Sigmoid colon (tissue), 4 donors: ENCODE measurements at regions not wholly inside any gene's neighbourhood (a gene's known extent, or its start where the extent isn't known, plus 50 kb on each side); places are given as distances from the start of the nearest gene placed in this dataset.

ENCODE experiments used
- CTCF ChIP-seq, 4 experiments: fragments of 450-650 bp in 3 of 4; fragments of 200-600 bp in 1 of 4; IDR thresholded peaks; one replicate each; pipeline ENCODE4 v1.5.1; 2016 to 2019; ENCODE audit warnings: antibody characterized with exemption in 4 of 4, mild to moderate bottlenecking in 3 of 4, moderate library complexity in 2 of 4
- EP300 ChIP-seq, 4 donors: sonication (generic); formaldehyde crosslinking; IDR thresholded peaks; one replicate each; pipeline ENCODE4 v1.6.1; 2017; ENCODE audit warnings: antibody characterized with exemption in 4 of 4

- no peak for TF ChIP-seq EP300 (IDR thresholded peaks at IDR 0.05)
- TF ChIP-seq CTCF (IDR thresholded peaks at IDR 0.05) = no peak
These were observed 121.0 kb upstream of the LOC128125822 start for GRCh38 chr6:63451238-63451637.
